LNCAP (cell line): ENCODE measurements at regions not wholly inside any gene's neighbourhood (a gene's known extent, or its start where the extent isn't known, plus 50 kb on each side); places are given as distances from the start of the nearest gene placed in this dataset.

Source experiments
- TF ChIP-seq, protein P1 (sequence below): fragments of 450-650 bp; IDR thresholded peaks from 2 replicates; pipeline ENCODE4 v1.5.1; 2017; ENCODE audit warnings: mild to moderate bottlenecking

DNA sequence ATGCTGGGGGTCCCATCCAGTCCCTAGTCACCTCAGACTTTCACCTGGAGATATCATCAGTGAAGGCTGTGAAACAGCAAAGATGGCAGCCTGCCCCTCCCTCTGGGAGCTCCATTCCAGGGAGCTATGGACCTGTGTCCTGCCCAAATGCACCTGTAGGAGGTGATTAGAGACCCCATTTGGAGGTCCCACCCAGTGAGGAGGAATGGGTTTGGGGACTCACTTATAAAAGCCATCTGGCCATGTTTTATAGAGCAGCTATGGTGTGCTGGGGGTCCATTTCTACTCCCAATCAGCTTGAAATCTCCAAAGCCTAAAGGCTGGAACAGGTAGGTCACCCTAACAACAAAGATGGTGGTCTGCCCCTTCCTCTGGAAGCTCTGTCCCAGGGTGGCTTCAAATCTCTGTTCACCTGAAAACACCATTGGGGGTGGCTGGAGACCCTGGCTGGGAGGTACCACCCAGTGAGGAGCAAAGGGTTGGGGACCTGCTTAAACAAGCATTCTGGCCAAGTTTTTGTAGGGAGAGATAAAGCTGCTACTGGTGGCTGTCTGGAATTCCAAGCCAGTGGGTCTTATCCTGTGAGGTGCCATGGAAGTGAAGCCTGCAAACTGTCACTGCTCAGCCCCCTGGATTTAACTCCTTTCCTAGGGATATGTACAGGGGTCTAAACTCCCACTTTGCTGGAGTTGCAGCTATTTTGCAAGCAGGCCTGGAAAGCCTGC is 182.3 kb downstream of the RASSF9 start:
- TF ChIP-seq, protein P1, sequence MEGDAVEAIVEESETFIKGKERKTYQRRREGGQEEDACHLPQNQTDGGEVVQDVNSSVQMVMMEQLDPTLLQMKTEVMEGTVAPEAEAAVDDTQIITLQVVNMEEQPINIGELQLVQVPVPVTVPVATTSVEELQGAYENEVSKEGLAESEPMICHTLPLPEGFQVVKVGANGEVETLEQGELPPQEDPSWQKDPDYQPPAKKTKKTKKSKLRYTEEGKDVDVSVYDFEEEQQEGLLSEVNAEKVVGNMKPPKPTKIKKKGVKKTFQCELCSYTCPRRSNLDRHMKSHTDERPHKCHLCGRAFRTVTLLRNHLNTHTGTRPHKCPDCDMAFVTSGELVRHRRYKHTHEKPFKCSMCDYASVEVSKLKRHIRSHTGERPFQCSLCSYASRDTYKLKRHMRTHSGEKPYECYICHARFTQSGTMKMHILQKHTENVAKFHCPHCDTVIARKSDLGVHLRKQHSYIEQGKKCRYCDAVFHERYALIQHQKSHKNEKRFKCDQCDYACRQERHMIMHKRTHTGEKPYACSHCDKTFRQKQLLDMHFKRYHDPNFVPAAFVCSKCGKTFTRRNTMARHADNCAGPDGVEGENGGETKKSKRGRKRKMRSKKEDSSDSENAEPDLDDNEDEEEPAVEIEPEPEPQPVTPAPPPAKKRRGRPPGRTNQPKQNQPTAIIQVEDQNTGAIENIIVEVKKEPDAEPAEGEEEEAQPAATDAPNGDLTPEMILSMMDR: no peak

GRCh38 chr12:85654456-85654840 is 181.8 kb downstream of the RASSF9 start:
- TF ChIP-seq, protein P1: no peak

- TF ChIP-seq, protein P1: no peak
These were observed 179.6 kb downstream of the RASSF9 start for GRCh38 chr12:85656561-85656960.

GRCh38 chr12:85657251-85657650 is 179.0 kb downstream of the RASSF9 start:
- TF ChIP-seq, protein P1: no peak

DNA sequence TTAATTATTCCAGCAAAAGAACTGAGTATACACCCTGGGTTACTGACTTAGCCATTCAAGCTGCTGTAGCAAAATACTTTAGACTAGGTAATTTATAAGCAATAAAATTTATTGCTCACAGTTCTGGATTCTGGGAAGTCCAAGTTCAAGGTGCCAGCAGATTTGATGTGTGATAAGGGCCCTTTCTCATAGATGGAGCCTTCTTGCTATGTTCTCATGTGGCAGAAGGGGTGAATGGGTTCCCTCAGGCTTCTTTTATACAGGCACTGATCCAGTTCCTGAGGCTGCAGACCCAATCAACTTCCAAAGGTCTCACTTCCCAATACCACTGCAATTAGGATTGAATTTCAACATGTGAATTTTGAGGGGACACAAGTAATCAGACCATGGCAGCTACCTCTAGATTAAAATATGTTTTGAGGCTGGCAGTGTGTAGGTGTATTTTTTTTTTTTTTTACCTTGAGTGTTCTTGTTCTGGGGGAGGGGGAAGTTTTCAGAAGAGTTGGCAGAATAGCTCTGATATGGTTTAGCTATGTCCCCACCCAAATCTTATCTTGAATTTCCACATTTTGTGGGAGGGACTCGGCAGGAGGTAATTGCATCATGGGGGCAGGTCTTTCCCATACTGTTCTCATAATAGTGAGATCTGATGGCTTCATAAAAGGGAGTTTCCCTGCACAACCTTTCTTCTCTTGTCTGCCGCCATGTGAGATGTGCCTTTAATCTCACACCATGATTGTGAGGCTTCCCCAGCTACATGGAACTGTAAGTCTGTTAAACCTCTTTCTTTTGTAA is 178.2 kb downstream of the RASSF9 start:
- TF ChIP-seq, protein P1: no peak

GRCh38 chr12:85659754-85660530 is 176.3 kb downstream of the RASSF9 start:
- TF ChIP-seq, protein P1: no peak

- TF ChIP-seq, protein P1: no peak
These were observed 174.6 kb downstream of the RASSF9 start for GRCh38 chr12:85661461-85662206.
